GM19240 (cell line): ENCODE measurements at regions not wholly inside any gene's neighbourhood (a gene's known extent, or its start where the extent isn't known, plus 50 kb on each side); places are given as distances from the start of the nearest gene placed in this dataset.

Experiments
- DNase-seq: peaks from one replicate; pipeline ENCODE4 v3.0.0; 2011; ENCODE audit warnings: low spot score; ENCODE audit not compliant: insufficient read length

- no peak for DNase-seq
These were observed 130.6 kb downstream of the EDN3 start for GRCh38 chr20:59431014-59431413.

- no peak for DNase-seq
These were observed 134.5 kb downstream of the EDN3 start for GRCh38 chr20:59434960-59435359.

- DNase-seq = no peak
These were observed 135.1 kb downstream of the EDN3 start for GRCh38 chr20:59435518-59435917.

GRCh38 chr20:59437601-59438031 lies 137.2 kb downstream of the EDN3 start:
- no peak for DNase-seq

- no peak for DNase-seq
These were observed 137.8 kb downstream of the EDN3 start for GRCh38 chr20:59438201-59438600.

- no peak for DNase-seq
These were observed 138.8 kb downstream of the EDN3 start for GRCh38 chr20:59439243-59439642.

GRCh38 chr20:59441306-59441705 lies 140.9 kb downstream of the EDN3 start:
- no peak for DNase-seq

GRCh38 chr20:59441860-59442810 lies 141.7 kb downstream of the EDN3 start:
- DNase-seq = no peak

- no peak for DNase-seq
These were observed 143.1 kb downstream of the EDN3 start for GRCh38 chr20:59443550-59443949.

GRCh38 chr20:59446376-59446775 lies 146.0 kb downstream of the EDN3 start:
- DNase-seq = no peak

- DNase-seq = no peak
These were observed 147.8 kb downstream of the EDN3 start for GRCh38 chr20:59448196-59448595.

GRCh38 chr20:59448851-59449444 lies 148.5 kb downstream of the EDN3 start:
- no peak for DNase-seq

GRCh38 chr20:59451066-59451630 lies 150.7 kb downstream of the EDN3 start:
- DNase-seq = no peak

- no peak for DNase-seq
These were observed 151.2 kb downstream of the EDN3 start for GRCh38 chr20:59451641-59452040.

- DNase-seq = no peak
These were observed 151.5 kb upstream of the PHACTR3 start for GRCh38 chr20:59452856-59453255.

GRCh38 chr20:59453759-59454560 lies 150.4 kb upstream of the PHACTR3 start:
- no peak for DNase-seq

GRCh38 chr20:59455402-59456341 lies 148.7 kb upstream of the PHACTR3 start:
- no peak for DNase-seq

- no peak for DNase-seq
These were observed 147.7 kb upstream of the PHACTR3 start for GRCh38 chr20:59456342-59457279.

GRCh38 chr20:59458645-59459044 lies 145.7 kb upstream of the PHACTR3 start:
- no peak for DNase-seq
